ENCODE measurements at regions not wholly inside any gene's neighbourhood (a gene's known extent, or its start where the extent isn't known, plus 50 kb on each side); places are given as distances from the start of the nearest gene placed in this dataset.

GRCh38 chr15:62832231-62832630, 210.3 kb upstream of the TPM1 start:
- no peaks in the 10 kb centered on the region for H3K36me3 ChIP-seq (ENCODE audit: insufficient read depth, low read length)
- H3K9me3 ChIP-seq (ENCODE audit: low read length) = no peaks in the 10 kb centered on the region
- H3K79me2 ChIP-seq (replicated peaks; ENCODE audit: insufficient read depth, low read length) = no peaks in the 10 kb centered on the region
- no peaks in the 10 kb centered on the region for H3K9me2 ChIP-seq (ENCODE audit: insufficient read depth, low read length)
- H3K27ac ChIP-seq (ENCODE audit: low read length) = no peak overlapping the region
- no peak for TF ChIP-seq EP300 (conservative IDR thresholded peaks at IDR 0.05; ENCODE audit: poor library complexity, severe bottlenecking)
- TF ChIP-seq, protein P1, sequence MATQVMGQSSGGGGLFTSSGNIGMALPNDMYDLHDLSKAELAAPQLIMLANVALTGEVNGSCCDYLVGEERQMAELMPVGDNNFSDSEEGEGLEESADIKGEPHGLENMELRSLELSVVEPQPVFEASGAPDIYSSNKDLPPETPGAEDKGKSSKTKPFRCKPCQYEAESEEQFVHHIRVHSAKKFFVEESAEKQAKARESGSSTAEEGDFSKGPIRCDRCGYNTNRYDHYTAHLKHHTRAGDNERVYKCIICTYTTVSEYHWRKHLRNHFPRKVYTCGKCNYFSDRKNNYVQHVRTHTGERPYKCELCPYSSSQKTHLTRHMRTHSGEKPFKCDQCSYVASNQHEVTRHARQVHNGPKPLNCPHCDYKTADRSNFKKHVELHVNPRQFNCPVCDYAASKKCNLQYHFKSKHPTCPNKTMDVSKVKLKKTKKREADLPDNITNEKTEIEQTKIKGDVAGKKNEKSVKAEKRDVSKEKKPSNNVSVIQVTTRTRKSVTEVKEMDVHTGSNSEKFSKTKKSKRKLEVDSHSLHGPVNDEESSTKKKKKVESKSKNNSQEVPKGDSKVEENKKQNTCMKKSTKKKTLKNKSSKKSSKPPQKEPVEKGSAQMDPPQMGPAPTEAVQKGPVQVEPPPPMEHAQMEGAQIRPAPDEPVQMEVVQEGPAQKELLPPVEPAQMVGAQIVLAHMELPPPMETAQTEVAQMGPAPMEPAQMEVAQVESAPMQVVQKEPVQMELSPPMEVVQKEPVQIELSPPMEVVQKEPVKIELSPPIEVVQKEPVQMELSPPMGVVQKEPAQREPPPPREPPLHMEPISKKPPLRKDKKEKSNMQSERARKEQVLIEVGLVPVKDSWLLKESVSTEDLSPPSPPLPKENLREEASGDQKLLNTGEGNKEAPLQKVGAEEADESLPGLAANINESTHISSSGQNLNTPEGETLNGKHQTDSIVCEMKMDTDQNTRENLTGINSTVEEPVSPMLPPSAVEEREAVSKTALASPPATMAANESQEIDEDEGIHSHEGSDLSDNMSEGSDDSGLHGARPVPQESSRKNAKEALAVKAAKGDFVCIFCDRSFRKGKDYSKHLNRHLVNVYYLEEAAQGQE (IDR thresholded peaks at IDR 0.05; ENCODE audit: borderline replicate concordance) = no peak
- no peak for TF ChIP-seq POLR2AphosphoS5 (IDR thresholded peaks at IDR 0.05)
- no peak for TF ChIP-seq RAD21 (conservative IDR thresholded peaks at IDR 0.05)
- TF ChIP-seq TAF1 (IDR thresholded peaks at IDR 0.05; ENCODE audit: low read depth) = no peak
- no peak for TF ChIP-seq MXI1 (conservative IDR thresholded peaks at IDR 0.05; ENCODE audit: poor library complexity, severe bottlenecking)
- TF ChIP-seq EZH2 (IDR thresholded peaks at IDR 0.05; ENCODE audit: borderline replicate concordance, insufficient read depth, low read length, poor library complexity, severe bottlenecking) = no peak
- TF ChIP-seq CTCF (IDR thresholded peaks at IDR 0.05; ENCODE audit: poor library complexity, severe bottlenecking) = no peak
- no peak for TF ChIP-seq SMC3 (conservative IDR thresholded peaks at IDR 0.05; ENCODE audit: poor library complexity)
- H3F3A ChIP-seq (ENCODE audit: insufficient read depth, low read length, poor library complexity, severe bottlenecking) = no peaks in the 10 kb centered on the region
- H3K9ac ChIP-seq (ENCODE audit: low read length) = no peak overlapping the region
- no peaks in the 10 kb centered on the region for H3K27me3 ChIP-seq (ENCODE audit: insufficient read depth, low read depth, low read length)
- H2AFZ ChIP-seq (ENCODE audit: low read depth, low read length) = no peak overlapping the region
- no peak overlapping the region for H3K4me3 ChIP-seq (ENCODE audit: low read length)
- no peaks in the 10 kb centered on the region for H4K20me1 ChIP-seq (ENCODE audit: insufficient read depth)
- H3K4me2 ChIP-seq (ENCODE audit: low read length) = no peak overlapping the region

DNA sequence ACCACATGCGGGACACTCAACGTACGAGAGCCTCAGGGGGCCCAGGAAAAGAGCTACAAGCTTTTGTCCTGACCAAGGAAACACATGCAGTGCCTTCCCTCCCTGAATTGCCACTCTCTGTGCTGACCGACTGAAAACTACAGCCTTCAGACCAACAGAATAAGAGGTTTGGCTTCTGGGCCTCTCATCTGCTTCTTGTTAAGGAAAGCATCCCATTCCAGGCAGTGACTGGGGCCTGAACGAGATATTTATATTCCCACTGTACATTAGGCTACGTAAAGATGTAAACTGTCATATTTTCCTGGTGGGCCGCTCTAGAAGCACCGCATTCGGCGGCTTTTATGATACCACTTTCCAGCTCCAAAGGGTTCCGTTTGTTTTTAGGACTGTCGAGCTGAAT, 208.9 kb upstream of the TPM1 start:
- no peak for TF ChIP-seq CTCF (IDR thresholded peaks at IDR 0.05; ENCODE audit: poor library complexity, severe bottlenecking)
- TF ChIP-seq RAD21 (conservative IDR thresholded peaks at IDR 0.05) = no peak
- TF ChIP-seq SMC3 (conservative IDR thresholded peaks at IDR 0.05; ENCODE audit: poor library complexity) = no peak
- TF ChIP-seq MXI1 (conservative IDR thresholded peaks at IDR 0.05; ENCODE audit: poor library complexity, severe bottlenecking) = no peak
- TF ChIP-seq POLR2AphosphoS5 (IDR thresholded peaks at IDR 0.05) = no peak
- TF ChIP-seq TAF1 (IDR thresholded peaks at IDR 0.05; ENCODE audit: low read depth) = no peak
- TF ChIP-seq, protein P1 (IDR thresholded peaks at IDR 0.05; ENCODE audit: borderline replicate concordance) = no peak
- no peak for TF ChIP-seq EP300 (conservative IDR thresholded peaks at IDR 0.05; ENCODE audit: poor library complexity, severe bottlenecking)
- TF ChIP-seq EZH2 (IDR thresholded peaks at IDR 0.05; ENCODE audit: borderline replicate concordance, insufficient read depth, low read length, poor library complexity, severe bottlenecking) = no peak
- Histone ChIP-seq H3K27me3 (ENCODE audit: insufficient read depth, low read depth, low read length) (no peaks in the 10 kb centered on the region), H3K4me2 (ENCODE audit: low read length) (no peak overlapping the region), H3K27ac (ENCODE audit: low read length) (no peak overlapping the region), H3K9me2 (ENCODE audit: insufficient read depth, low read length) (no peaks in the 10 kb centered on the region), H3K36me3 (ENCODE audit: insufficient read depth, low read length) (no peaks in the 10 kb centered on the region), H4K20me1 (ENCODE audit: insufficient read depth) (no peaks in the 10 kb centered on the region), H3K9me3 (ENCODE audit: low read length) (no peaks in the 10 kb centered on the region), H3K4me3 (ENCODE audit: low read length) (no peak overlapping the region), H3K9ac (ENCODE audit: low read length) (no peak overlapping the region), H3F3A (ENCODE audit: insufficient read depth, low read length, poor library complexity, severe bottlenecking) (no peaks in the 10 kb centered on the region), H3K79me2 (replicated peaks; ENCODE audit: insufficient read depth, low read length) (no peaks in the 10 kb centered on the region), H2AFZ (ENCODE audit: low read depth, low read length) (no peak overlapping the region)
